ENCODE measurements at regions not wholly inside any gene's neighbourhood (a gene's known extent, or its start where the extent isn't known, plus 50 kb on each side); places are given as distances from the start of the nearest gene placed in this dataset.
"Not testable (repeated sequence)": the region's sequence is repeated elsewhere in the genome, so short reads cannot be mapped to it uniquely, and the experiment has no call there.

GRCh38 chr7:409339-410281 lies 110.0 kb downstream of the PDGFA start:
- no peak overlapping the region for H3K4me3 ChIP-seq (ENCODE audit: low read length)
- no peak for TF ChIP-seq CTCF (conservative IDR thresholded peaks at IDR 0.05)
- no peak overlapping the region for H3K27ac Mint-ChIP-seq
- no peaks in the 10 kb centered on the region for H3K27me3 ChIP-seq (ENCODE audit: control insufficient read depth, insufficient read depth, low read length, poor library complexity, severe bottlenecking)
- H3K9ac ChIP-seq (ENCODE audit: extremely low read depth, low read length, poor library complexity, severe bottlenecking), result no peak overlapping the region
- H3K36me3 Mint-ChIP-seq (ENCODE audit: low read depth), result no peaks in the 10 kb centered on the region
- no peaks in the 10 kb centered on the region for H3K9me3 ChIP-seq (ENCODE audit: control insufficient read depth, low read length)
- H3K27ac ChIP-seq (ENCODE audit: low read depth, low read length), result no peak overlapping the region
- H3K27me3 Mint-ChIP-seq (ENCODE audit: insufficient read depth), result peaks cover 2% of the 10 kb centered on the region
- peak; percentile 44 for DNase-seq
- H3K36me3 ChIP-seq (ENCODE audit: control insufficient read depth, insufficient read depth, low read length), result no peaks in the 10 kb centered on the region
- no peaks in the 10 kb centered on the region for H3K9me3 Mint-ChIP-seq
- no peak overlapping the region for H3K4me3 Mint-ChIP-seq
- peaks cover 12% of the 10 kb centered on the region for H3K4me1 Mint-ChIP-seq
- 85 to 88% methylated on average over 24 to 34 of the region's 34 CpGs for WGBS, 2 experiments (ENCODE audit: insufficient coverage in 1 of 2, insufficient read length in 1 of 2)
- peaks cover 10% of the 10 kb centered on the region for H3K4me1 ChIP-seq (ENCODE audit: control insufficient read depth, insufficient read depth, low read length)

DNA sequence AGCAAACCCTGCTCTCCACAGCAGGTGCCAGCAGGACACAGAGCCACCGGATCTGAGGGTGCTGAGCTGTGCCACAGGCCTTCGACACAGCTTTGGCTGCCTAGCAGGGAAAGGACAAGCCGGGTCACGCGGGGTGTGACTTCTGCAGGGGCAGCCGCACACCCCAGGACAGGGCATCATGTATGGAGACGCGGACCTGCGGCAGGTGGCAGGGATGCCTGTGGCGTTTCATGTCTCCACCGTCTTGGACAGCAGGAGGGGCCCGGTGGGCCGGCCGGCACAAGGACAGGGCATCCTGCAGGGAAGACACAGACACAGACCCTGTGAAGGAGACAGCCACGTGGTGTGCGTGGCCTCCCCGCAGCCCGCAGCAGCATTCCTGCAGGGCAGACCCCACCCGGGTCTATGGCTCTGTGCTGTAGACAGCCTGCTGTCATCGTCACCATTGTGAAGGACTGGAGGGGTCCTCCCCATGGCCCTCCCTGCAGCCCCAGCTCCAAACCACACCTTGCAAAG lies 109.2 kb downstream of the PDGFA start:
- H3K27me3 ChIP-seq (ENCODE audit: control insufficient read depth, insufficient read depth, low read length, poor library complexity, severe bottlenecking), result no peaks in the 10 kb centered on the region
- TF ChIP-seq CTCF (conservative IDR thresholded peaks at IDR 0.05), result no peak
- Mint-ChIP-seq H3K27ac (no peak overlapping the region), H3K9me3 (no peaks in the 10 kb centered on the region), H3K27me3 (ENCODE audit: insufficient read depth) (no peaks in the 10 kb centered on the region), H3K4me3 (no peak overlapping the region), H3K4me1 (peaks cover 12% of the 10 kb centered on the region), H3K36me3 (ENCODE audit: low read depth) (no peaks in the 10 kb centered on the region)
- no peak overlapping the region for H3K27ac ChIP-seq (ENCODE audit: low read depth, low read length)
- H3K4me3 ChIP-seq (ENCODE audit: low read length), result no peak overlapping the region
- H3K4me1 ChIP-seq (ENCODE audit: control insufficient read depth, insufficient read depth, low read length), result peaks cover 10% of the 10 kb centered on the region
- H3K9me3 ChIP-seq (ENCODE audit: control insufficient read depth, low read length), result no peaks in the 10 kb centered on the region
- WGBS, 2 experiments (ENCODE audit: insufficient coverage in 1 of 2, insufficient read length in 1 of 2), result 90 to 93% methylated on average over 20 of the region's 20 CpGs
- DNase-seq, result peak; percentile 39
- no peak overlapping the region for H3K9ac ChIP-seq (ENCODE audit: extremely low read depth, low read length, poor library complexity, severe bottlenecking)
- no peaks in the 10 kb centered on the region for H3K36me3 ChIP-seq (ENCODE audit: control insufficient read depth, insufficient read depth, low read length)

DNA sequence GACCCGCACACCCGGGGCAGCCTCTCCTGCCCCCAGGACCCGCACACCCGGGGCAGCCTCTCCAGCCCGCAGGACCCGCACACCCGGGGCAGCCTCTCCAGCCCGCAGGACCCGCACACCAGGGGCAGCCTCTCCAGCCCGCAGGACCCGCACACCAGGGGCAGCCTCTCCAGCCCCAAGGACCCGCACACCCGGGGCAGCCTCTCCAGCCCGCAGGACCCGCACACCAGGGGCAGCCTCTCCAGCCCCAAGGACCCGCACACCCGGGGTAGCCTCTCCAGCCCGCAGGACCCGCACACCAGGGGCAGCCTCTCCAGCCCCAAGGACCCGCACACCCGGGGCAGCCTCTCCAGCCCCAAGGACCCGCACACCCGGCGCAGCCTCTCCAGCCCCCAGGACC lies 108.5 kb downstream of the PDGFA start:
- WGBS, 2 experiments (ENCODE audit: insufficient coverage in 1 of 2, insufficient read length in 1 of 2), result 95 to 100% methylated on average over 2 to 23 of the region's 24 CpGs

More for the DNA sequence above, 108.5 kb downstream of the PDGFA start:
- not testable (repeated sequence) for H3K27ac ChIP-seq (ENCODE audit: low read depth, low read length); H3K9me3 ChIP-seq (ENCODE audit: control insufficient read depth, low read length); H3K27me3 Mint-ChIP-seq (ENCODE audit: insufficient read depth); H3K4me1 ChIP-seq (ENCODE audit: control insufficient read depth, insufficient read depth, low read length); H3K36me3 ChIP-seq (ENCODE audit: control insufficient read depth, insufficient read depth, low read length); H3K4me3 Mint-ChIP-seq; H3K9ac ChIP-seq (ENCODE audit: extremely low read depth, low read length, poor library complexity, severe bottlenecking); H3K4me3 ChIP-seq (ENCODE audit: low read length); H3K27ac Mint-ChIP-seq; DNase-seq; H3K9me3 Mint-ChIP-seq; H3K27me3 ChIP-seq (ENCODE audit: control insufficient read depth, insufficient read depth, low read length, poor library complexity, severe bottlenecking); H3K36me3 Mint-ChIP-seq (ENCODE audit: low read depth); H3K4me1 Mint-ChIP-seq

All from endodermal cell (in vitro differentiated cells).